Ovary (tissue), 3 donors: ENCODE measurements at regions not wholly inside any gene's neighbourhood (a gene's known extent, or its start where the extent isn't known, plus 50 kb on each side); places are given as distances from the start of the nearest gene placed in this dataset.

Experiments
- POLR2A ChIP-seq: fragments of 450-650 bp; IDR thresholded peaks from one replicate; pipeline ENCODE4 v1.6.1; 2017; ENCODE audit warnings: antibody characterized with exemption, mild to moderate bottlenecking, moderate library complexity
- TF ChIP-seq, protein P1 (sequence below), 3 donors: fragments of 450-650 bp in 2 of 3; fragments of 200-600 bp in 1 of 3; IDR thresholded peaks; one replicate each; pipeline versions ENCODE4 v1.5.1 to v1.8.0; 2016 to 2022; ENCODE audit warnings: antibody characterized with exemption in 3 of 3, mild to moderate bottlenecking in 1 of 3
- donor health status: DM: no; HTN: no; CAD: no.

GRCh38 chr9:118183576-118183975 lies 479.4 kb downstream of the TLR4 start:
- TF ChIP-seq, protein P1, sequence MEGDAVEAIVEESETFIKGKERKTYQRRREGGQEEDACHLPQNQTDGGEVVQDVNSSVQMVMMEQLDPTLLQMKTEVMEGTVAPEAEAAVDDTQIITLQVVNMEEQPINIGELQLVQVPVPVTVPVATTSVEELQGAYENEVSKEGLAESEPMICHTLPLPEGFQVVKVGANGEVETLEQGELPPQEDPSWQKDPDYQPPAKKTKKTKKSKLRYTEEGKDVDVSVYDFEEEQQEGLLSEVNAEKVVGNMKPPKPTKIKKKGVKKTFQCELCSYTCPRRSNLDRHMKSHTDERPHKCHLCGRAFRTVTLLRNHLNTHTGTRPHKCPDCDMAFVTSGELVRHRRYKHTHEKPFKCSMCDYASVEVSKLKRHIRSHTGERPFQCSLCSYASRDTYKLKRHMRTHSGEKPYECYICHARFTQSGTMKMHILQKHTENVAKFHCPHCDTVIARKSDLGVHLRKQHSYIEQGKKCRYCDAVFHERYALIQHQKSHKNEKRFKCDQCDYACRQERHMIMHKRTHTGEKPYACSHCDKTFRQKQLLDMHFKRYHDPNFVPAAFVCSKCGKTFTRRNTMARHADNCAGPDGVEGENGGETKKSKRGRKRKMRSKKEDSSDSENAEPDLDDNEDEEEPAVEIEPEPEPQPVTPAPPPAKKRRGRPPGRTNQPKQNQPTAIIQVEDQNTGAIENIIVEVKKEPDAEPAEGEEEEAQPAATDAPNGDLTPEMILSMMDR (IDR thresholded peaks at IDR 0.05), result no peak
- no peak for TF ChIP-seq POLR2A
